ENCODE measurements at regions not wholly inside any gene's neighbourhood (a gene's known extent, or its start where the extent isn't known, plus 50 kb on each side); places are given as distances from the start of the nearest gene placed in this dataset.

- Mint-ChIP-seq H3K27ac (no peak overlapping the region), H3K4me1 (ENCODE audit: low read depth) (peaks cover 54% of the 10 kb centered on the region), H3K27me3 (no peaks in the 10 kb centered on the region), H3K9me3 (no peaks in the 10 kb centered on the region), H3K36me3 (ENCODE audit: low read depth) (no peaks in the 10 kb centered on the region), H3K4me3 (no peak overlapping the region)
- no peak overlapping the region for H3K27ac ChIP-seq (ENCODE audit: low read depth in 1 of 2, low read length in 2 of 2)
- ATAC-seq (ENCODE audit: poor library complexity) = no peak
- ChIA-PET POLR2A (interaction anchor here (0.6 kb wide), 1 partner anchor 200 kb away, joined by 3 read pairs; no protein-coding TSS in a partner anchor), CTCF (no interaction called here)
- H3K4me3 ChIP-seq (ENCODE audit: low read length) = no peak overlapping the region
- peaks cover 0 to 4% of the 10 kb centered on the region in 2 experiments for H3K9me3 ChIP-seq (ENCODE audit: control insufficient read depth in 1 of 2, insufficient read depth in 1 of 2, low read length in 2 of 2)
- intact Hi-C loops (cut with DNase I, micrococcal nuclease) = no loop called here
- H3K4me1 ChIP-seq (ENCODE audit: insufficient read depth, low read length) = peaks cover 11% of the 10 kb centered on the region
- H3K36me3 ChIP-seq (ENCODE audit: insufficient read depth, low read length) = no peaks in the 10 kb centered on the region
- TF ChIP-seq, protein P1, sequence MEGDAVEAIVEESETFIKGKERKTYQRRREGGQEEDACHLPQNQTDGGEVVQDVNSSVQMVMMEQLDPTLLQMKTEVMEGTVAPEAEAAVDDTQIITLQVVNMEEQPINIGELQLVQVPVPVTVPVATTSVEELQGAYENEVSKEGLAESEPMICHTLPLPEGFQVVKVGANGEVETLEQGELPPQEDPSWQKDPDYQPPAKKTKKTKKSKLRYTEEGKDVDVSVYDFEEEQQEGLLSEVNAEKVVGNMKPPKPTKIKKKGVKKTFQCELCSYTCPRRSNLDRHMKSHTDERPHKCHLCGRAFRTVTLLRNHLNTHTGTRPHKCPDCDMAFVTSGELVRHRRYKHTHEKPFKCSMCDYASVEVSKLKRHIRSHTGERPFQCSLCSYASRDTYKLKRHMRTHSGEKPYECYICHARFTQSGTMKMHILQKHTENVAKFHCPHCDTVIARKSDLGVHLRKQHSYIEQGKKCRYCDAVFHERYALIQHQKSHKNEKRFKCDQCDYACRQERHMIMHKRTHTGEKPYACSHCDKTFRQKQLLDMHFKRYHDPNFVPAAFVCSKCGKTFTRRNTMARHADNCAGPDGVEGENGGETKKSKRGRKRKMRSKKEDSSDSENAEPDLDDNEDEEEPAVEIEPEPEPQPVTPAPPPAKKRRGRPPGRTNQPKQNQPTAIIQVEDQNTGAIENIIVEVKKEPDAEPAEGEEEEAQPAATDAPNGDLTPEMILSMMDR (IDR thresholded peaks at IDR 0.05) = no peak
- no peaks in the 10 kb centered on the region for H3K27me3 ChIP-seq (ENCODE audit: control insufficient read depth in 1 of 2, insufficient read depth in 2 of 2, low read length in 2 of 2)
- DNase-seq = no peak
Measured at GRCh38 chr13:40167327-40167726, 499.1 kb downstream of the FOXO1 start.

DNA sequence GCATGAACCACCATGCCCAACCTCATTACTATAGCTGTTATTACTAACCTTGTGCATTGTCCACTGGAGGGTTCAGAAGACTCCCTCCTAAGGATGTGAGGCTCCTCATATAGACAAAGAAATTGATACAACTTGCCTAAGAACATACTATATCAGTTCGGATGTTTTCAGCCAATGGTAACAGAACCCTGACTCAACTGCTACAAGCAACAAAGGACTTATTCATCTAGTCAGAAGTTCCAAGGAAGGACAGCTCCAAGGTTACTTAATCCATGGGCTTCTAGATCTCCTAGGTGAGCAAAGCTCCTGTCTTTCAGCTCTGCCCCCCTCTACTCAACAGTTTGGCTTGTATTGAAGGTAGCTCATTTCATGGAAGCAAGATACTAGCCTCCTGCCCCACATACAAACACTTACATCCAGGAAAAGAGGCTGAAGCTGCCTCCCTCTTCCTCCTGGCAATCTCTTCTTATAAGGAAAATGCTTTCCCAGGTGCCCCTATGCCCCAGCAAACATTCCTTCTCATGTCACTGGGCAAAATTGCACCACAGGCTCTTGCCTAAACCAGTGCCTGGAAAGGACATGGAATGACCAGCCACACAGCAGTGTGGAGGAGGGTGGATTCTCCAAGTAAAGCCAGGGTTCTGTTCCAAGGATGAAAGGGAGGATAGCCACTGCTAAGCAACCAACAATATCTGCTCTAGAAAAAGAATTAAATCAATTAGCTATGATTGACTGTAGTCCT is 497.8 kb downstream of the FOXO1 start:
- peaks cover 14% of the 10 kb centered on the region for H3K4me1 ChIP-seq (ENCODE audit: insufficient read depth, low read length)
- H3K4me1 Mint-ChIP-seq (ENCODE audit: low read depth) = peaks cover 56% of the 10 kb centered on the region
- H3K27me3 ChIP-seq (ENCODE audit: control insufficient read depth in 1 of 2, insufficient read depth in 2 of 2, low read length in 2 of 2) = no peaks in the 10 kb centered on the region
- H3K4me3 ChIP-seq (ENCODE audit: low read length) = no peak overlapping the region
- H3K36me3 Mint-ChIP-seq (ENCODE audit: low read depth) = no peaks in the 10 kb centered on the region
- no peak overlapping the region for H3K4me3 Mint-ChIP-seq
- ATAC-seq (ENCODE audit: poor library complexity) (no peak), DNase-seq (no peak)
- peaks cover 0 to 7% of the 10 kb centered on the region in 2 experiments for H3K9me3 ChIP-seq (ENCODE audit: control insufficient read depth in 1 of 2, insufficient read depth in 1 of 2, low read length in 2 of 2)
- no peaks in the 10 kb centered on the region for H3K27me3 Mint-ChIP-seq
- intact Hi-C loops (cut with DNase I, micrococcal nuclease) = no loop called here
- H3K9me3 Mint-ChIP-seq = no peaks in the 10 kb centered on the region
- no peak overlapping the region for H3K27ac Mint-ChIP-seq
- ChIA-PET POLR2A (interaction anchor here (1.5 to 2.4 kb wide), 2 partner anchors 17 to 19 kb away, joined by 4 to 10 read pairs; no protein-coding TSS in a partner anchor), CTCF (no interaction called here)
- no peaks in the 10 kb centered on the region for H3K36me3 ChIP-seq (ENCODE audit: insufficient read depth, low read length)
- TF ChIP-seq, protein P1 (IDR thresholded peaks at IDR 0.05) = no peak
- H3K27ac ChIP-seq (ENCODE audit: low read depth in 1 of 2, low read length in 2 of 2) = no peak overlapping the region

DNA sequence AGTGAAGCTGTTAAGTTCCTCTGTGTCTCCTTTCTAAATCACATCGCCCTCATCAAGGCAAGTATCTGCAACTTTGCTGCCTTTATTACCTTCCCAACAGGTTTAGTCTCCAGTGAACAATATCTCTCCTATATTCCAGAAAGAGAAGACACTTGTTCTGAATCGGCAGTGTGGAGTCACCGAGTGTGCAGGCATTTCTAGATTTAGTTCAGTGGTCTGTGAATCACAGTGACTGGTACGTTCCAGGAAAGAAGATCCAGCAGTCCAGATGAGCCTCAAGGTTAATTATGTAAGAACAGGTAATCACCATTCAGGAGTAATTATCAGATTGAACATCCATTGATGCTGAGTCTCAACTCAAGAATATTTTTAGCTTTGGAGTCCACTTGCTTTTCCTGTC is 497.0 kb downstream of the FOXO1 start:
- Histone ChIP-seq H3K27ac (ENCODE audit: low read depth in 1 of 2, low read length in 2 of 2) (no peak overlapping the region), H3K9me3 (ENCODE audit: control insufficient read depth in 1 of 2, insufficient read depth in 1 of 2, low read length in 2 of 2) (peaks cover 0 to 7% of the 10 kb centered on the region in 2 experiments), H3K27me3 (ENCODE audit: control insufficient read depth in 1 of 2, insufficient read depth in 2 of 2, low read length in 2 of 2) (no peaks in the 10 kb centered on the region), H3K4me1 (ENCODE audit: insufficient read depth, low read length) (peaks cover 14% of the 10 kb centered on the region), H3K36me3 (ENCODE audit: insufficient read depth, low read length) (no peaks in the 10 kb centered on the region), H3K4me3 (ENCODE audit: low read length) (no peak overlapping the region)
- Mint-ChIP-seq H3K4me1 (ENCODE audit: low read depth) (peaks cover 56% of the 10 kb centered on the region), H3K36me3 (ENCODE audit: low read depth) (no peaks in the 10 kb centered on the region), H3K9me3 (no peaks in the 10 kb centered on the region), H3K27me3 (no peaks in the 10 kb centered on the region), H3K4me3 (no peak overlapping the region), H3K27ac (no peak overlapping the region)
- ChIA-PET POLR2A (interaction anchor here (1.5 to 2.4 kb wide), 2 partner anchors 16 to 18 kb away, joined by 4 to 10 read pairs; no protein-coding TSS in a partner anchor), CTCF (no interaction called here)
- TF ChIP-seq, protein P1 (IDR thresholded peaks at IDR 0.05) = no peak
- no peak for ATAC-seq (ENCODE audit: poor library complexity)
- no peak for DNase-seq
- intact Hi-C loops (cut with DNase I, micrococcal nuclease) = no loop called here
